NB4 (cell line): ENCODE measurements at regions not wholly inside any gene's neighbourhood (a gene's known extent, or its start where the extent isn't known, plus 50 kb on each side); places are given as distances from the start of the nearest gene placed in this dataset.

Experiments
- DNase-seq: peaks from one replicate; pipeline ENCODE4 v3.0.0; 2010; ENCODE audit warnings: low read depth
- H3K4me3 ChIP-seq: one replicate; pipeline ENCODE4 v1.5.1; 2011; ENCODE audit warnings: mild to moderate bottlenecking, low read depth, low read length, moderate library complexity
- CTCF ChIP-seq: IDR thresholded peaks from one replicate; pipeline ENCODE4 v1.5.1; 2012; ENCODE audit warnings: low read depth, low read length
- MYC ChIP-seq: IDR thresholded peaks from 2 replicates; pipeline ENCODE4 v1.6.1; 2011; ENCODE audit warnings: low read depth, low read length
- POLR2A ChIP-seq: IDR thresholded peaks from 2 replicates; pipeline ENCODE4 v1.6.1; 2011; ENCODE audit warnings: mild to moderate bottlenecking; ENCODE audit not compliant: insufficient read length; ENCODE audit errors: extremely low read depth
- TF ChIP-seq, protein P1 (sequence below): IDR thresholded peaks from 2 replicates; pipeline ENCODE4 v1.6.1; 2011; ENCODE audit warnings: low read depth, low read length

DNA sequence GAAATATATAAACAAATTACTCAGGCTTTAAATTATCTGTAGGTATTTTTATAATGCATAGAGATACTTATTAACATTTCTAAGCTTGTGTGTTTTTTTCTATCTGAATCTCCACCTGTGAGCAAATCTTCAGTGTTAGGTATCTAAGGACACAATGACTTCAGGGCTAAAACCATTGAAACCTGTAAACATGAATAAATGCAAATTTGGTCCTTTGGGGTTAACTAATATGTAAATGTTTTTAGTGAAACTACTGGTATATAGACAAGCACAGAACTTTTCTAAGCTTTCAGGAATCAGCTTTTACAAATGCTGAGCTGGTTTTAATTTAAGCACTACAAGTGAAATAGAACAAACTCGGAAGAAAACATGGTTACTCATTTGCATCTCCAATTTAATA is 147.9 kb downstream of the FBXO8 start:
- TF ChIP-seq, protein P1, sequence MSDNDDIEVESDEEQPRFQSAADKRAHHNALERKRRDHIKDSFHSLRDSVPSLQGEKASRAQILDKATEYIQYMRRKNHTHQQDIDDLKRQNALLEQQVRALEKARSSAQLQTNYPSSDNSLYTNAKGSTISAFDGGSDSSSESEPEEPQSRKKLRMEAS = no peak
- TF ChIP-seq CTCF (no peak), MYC (no peak), POLR2A (no peak)
- H3K4me3 ChIP-seq = no peak overlapping the region
- no peak for DNase-seq

DNA sequence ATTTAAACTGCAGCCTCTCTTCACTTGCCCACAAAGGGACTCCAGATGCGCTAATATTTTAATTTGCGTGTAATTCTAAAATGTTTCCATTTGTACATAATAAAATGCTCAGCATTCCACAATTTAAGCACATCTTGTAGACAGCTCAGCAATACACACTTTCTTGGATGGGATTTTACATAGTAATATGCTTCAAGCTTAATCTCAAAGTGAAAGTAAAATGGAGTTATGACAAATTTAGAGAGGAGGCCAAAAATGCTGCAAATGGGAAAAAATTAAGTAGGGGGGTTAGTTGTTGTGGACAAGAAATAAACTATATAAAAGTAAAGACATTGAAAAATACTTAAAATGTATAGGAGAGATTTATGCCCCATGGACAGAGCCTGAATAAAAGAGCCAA is 149.1 kb downstream of the FBXO8 start:
- DNase-seq = no peak
- no peak overlapping the region for H3K4me3 ChIP-seq

DNA sequence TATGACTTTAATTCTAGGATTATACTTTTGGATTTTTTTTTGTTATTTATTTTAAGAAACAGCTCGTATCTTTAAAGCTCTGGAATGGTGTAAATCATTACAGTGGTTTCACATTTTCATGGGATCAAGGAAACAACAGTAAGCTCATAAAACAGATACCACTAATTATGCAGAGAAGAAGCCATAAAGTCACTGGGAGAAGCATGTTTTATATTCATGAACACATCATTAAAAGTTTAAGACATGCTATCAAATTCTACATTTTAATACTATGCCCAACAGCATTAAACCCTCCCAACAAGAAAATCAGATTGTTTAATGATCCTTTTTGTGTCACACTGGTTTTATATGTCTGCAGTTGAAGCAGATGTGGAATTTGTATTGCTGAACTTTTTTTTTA is 149.9 kb downstream of the FBXO8 start:
- TF ChIP-seq MYC (no peak), CTCF (no peak), POLR2A (no peak)
- TF ChIP-seq, protein P1 = no peak
- H3K4me3 ChIP-seq = no peak overlapping the region
- DNase-seq = no peak

More for the DNA sequence above, 149.1 kb downstream of the FBXO8 start:
- TF ChIP-seq, protein P1 = no peak
- TF ChIP-seq CTCF = no peak
- TF ChIP-seq MYC = no peak
- no peak for TF ChIP-seq POLR2A

- no peak overlapping the region for H3K4me3 ChIP-seq
- no peak for DNase-seq
- TF ChIP-seq MYC (no peak), CTCF (no peak), POLR2A (no peak)
- TF ChIP-seq, protein P1 = no peak
Observed at GRCh38 chr4:174131901-174132300, 151.6 kb downstream of the FBXO8 start.

- TF ChIP-seq MYC = no peak
- TF ChIP-seq, protein P1 = no peak
- TF ChIP-seq POLR2A = no peak
- TF ChIP-seq CTCF = no peak
- no peak overlapping the region for H3K4me3 ChIP-seq
- DNase-seq = no peak
Observed at GRCh38 chr4:174122705-174123104, 160.8 kb downstream of the FBXO8 start.
